ENCODE measurements at regions not wholly inside any gene's neighbourhood (a gene's known extent, or its start where the extent isn't known, plus 50 kb on each side); places are given as distances from the start of the nearest gene placed in this dataset.
A peak's percentile ranks its signal among the peaks of the same experiment; 100 is the strongest.

- Histone ChIP-seq H2AFZ (ENCODE audit: low read depth, low read length) (no peak overlapping the region), H3K27ac (ENCODE audit: low read length) (no peak overlapping the region), H3K27me3 (ENCODE audit: insufficient read depth, low read length, poor library complexity) (no peaks in the 10 kb centered on the region), H3K9ac (ENCODE audit: low read depth, low read length) (no peak overlapping the region), H3K36me3 (ENCODE audit: insufficient read depth, low read length) (no peaks in the 10 kb centered on the region), H4K20me1 (ENCODE audit: insufficient read depth, low read length) (no peaks in the 10 kb centered on the region), H3K4me1 (ENCODE audit: insufficient read depth, low read length) (no peaks in the 10 kb centered on the region), H3K4me3 (ENCODE audit: low read depth in 1 of 2, low read length in 2 of 2) (no peak overlapping the region), H3K9me3 (ENCODE audit: insufficient read depth, low read length, severe bottlenecking) (no peaks in the 10 kb centered on the region), H3K4me2 (ENCODE audit: insufficient read depth, low read length) (no peak overlapping the region), H3K79me2 (ENCODE audit: insufficient read depth, low read length) (no peaks in the 10 kb centered on the region)
- ATAC-seq (ENCODE audit: insufficient read depth, low read depth) (peak; percentile 91), DNase-seq (peak; percentile 53)
- TF ChIP-seq CTCF (IDR thresholded peaks at IDR 0.05; ENCODE audit: borderline replicate concordance, extremely low read depth, low read length, poor library complexity, severe bottlenecking) (peak; percentile 78), EZH2 (IDR thresholded peaks at IDR 0.05; ENCODE audit: borderline replicate concordance, low read depth, low read length, severe bottlenecking) (no peak)
Observed at GRCh38 chr1:185595835-185596667, 138.1 kb upstream of the HMCN1 start.

- ATAC-seq (ENCODE audit: insufficient read depth, low read depth) = no peak
Observed at GRCh38 chr1:185594786-185595410, 139.3 kb upstream of the HMCN1 start.

GRCh38 chr1:185593271-185593670 is 140.9 kb upstream of the HMCN1 start:
- H4K20me1 ChIP-seq (ENCODE audit: insufficient read depth, low read length) = no peaks in the 10 kb centered on the region
- H3K4me1 ChIP-seq (ENCODE audit: insufficient read depth, low read length) = no peaks in the 10 kb centered on the region
- no peak overlapping the region for H3K9ac ChIP-seq (ENCODE audit: low read depth, low read length)
- TF ChIP-seq EZH2 (IDR thresholded peaks at IDR 0.05; ENCODE audit: borderline replicate concordance, low read depth, low read length, severe bottlenecking) = no peak
- TF ChIP-seq CTCF (IDR thresholded peaks at IDR 0.05; ENCODE audit: borderline replicate concordance, extremely low read depth, low read length, poor library complexity, severe bottlenecking) = no peak
- H3K79me2 ChIP-seq (ENCODE audit: insufficient read depth, low read length) = no peaks in the 10 kb centered on the region
- no peak overlapping the region for H3K4me3 ChIP-seq (ENCODE audit: low read depth in 1 of 2, low read length in 2 of 2)
- no peaks in the 10 kb centered on the region for H3K27me3 ChIP-seq (ENCODE audit: insufficient read depth, low read length, poor library complexity)
- H2AFZ ChIP-seq (ENCODE audit: low read depth, low read length) = no peak overlapping the region
- no peak overlapping the region for H3K27ac ChIP-seq (ENCODE audit: low read length)
- H3K36me3 ChIP-seq (ENCODE audit: insufficient read depth, low read length) = no peaks in the 10 kb centered on the region
- ATAC-seq (ENCODE audit: insufficient read depth, low read depth) (no peak), DNase-seq (no peak)
- no peak overlapping the region for H3K4me2 ChIP-seq (ENCODE audit: insufficient read depth, low read length)
- H3K9me3 ChIP-seq (ENCODE audit: insufficient read depth, low read length, severe bottlenecking) = no peaks in the 10 kb centered on the region

More at GRCh38 chr1:185594786-185595410, 139.3 kb upstream of the HMCN1 start:
- TF ChIP-seq EZH2 (IDR thresholded peaks at IDR 0.05; ENCODE audit: borderline replicate concordance, low read depth, low read length, severe bottlenecking) (no peak), CTCF (IDR thresholded peaks at IDR 0.05; ENCODE audit: borderline replicate concordance, extremely low read depth, low read length, poor library complexity, severe bottlenecking) (no peak)
- Histone ChIP-seq H3K9ac (ENCODE audit: low read depth, low read length) (no peak overlapping the region), H3K4me2 (ENCODE audit: insufficient read depth, low read length) (no peak overlapping the region), H4K20me1 (ENCODE audit: insufficient read depth, low read length) (no peaks in the 10 kb centered on the region), H3K79me2 (ENCODE audit: insufficient read depth, low read length) (no peaks in the 10 kb centered on the region), H3K9me3 (ENCODE audit: insufficient read depth, low read length, severe bottlenecking) (no peaks in the 10 kb centered on the region), H3K27me3 (ENCODE audit: insufficient read depth, low read length, poor library complexity) (no peaks in the 10 kb centered on the region), H3K4me1 (ENCODE audit: insufficient read depth, low read length) (no peaks in the 10 kb centered on the region), H2AFZ (ENCODE audit: low read depth, low read length) (no peak overlapping the region), H3K27ac (ENCODE audit: low read length) (no peak overlapping the region), H3K36me3 (ENCODE audit: insufficient read depth, low read length) (no peaks in the 10 kb centered on the region), H3K4me3 (ENCODE audit: low read depth in 1 of 2, low read length in 2 of 2) (no peak overlapping the region)
- no peak for DNase-seq
